Epithelial cell of esophagus (primary cell): ENCODE measurements at regions not wholly inside any gene's neighbourhood (a gene's known extent, or its start where the extent isn't known, plus 50 kb on each side); places are given as distances from the start of the nearest gene placed in this dataset.

Source experiments
- DNase-seq: peaks from one replicate; pipeline ENCODE4 v3.0.0; 2010; ENCODE audit warnings: low read depth
- H3K4me3 ChIP-seq: 2 replicates; pipeline ENCODE4 v1.5.1; 2011; ENCODE audit warnings: mild to moderate bottlenecking, low read length, control low read depth
- CTCF ChIP-seq: IDR thresholded peaks from 2 replicates; pipeline ENCODE4 v1.5.1; 2011; ENCODE audit warnings: low read depth, mild to moderate bottlenecking, low read length, control low read depth, inconsistent platforms; ENCODE audit not compliant: insufficient read depth; ENCODE audit errors: missing control alignments

- DNase-seq = peak; percentile 52
- H3K4me3 ChIP-seq = no peak overlapping the region
- TF ChIP-seq CTCF = no peak
These were observed 163.5 kb upstream of the NEBL start for GRCh38 chr10:21060626-21061025.

GRCh38 chr10:21057989-21058388 lies 160.9 kb upstream of the NEBL start:
- no peak for TF ChIP-seq CTCF
- DNase-seq = no peak
- H3K4me3 ChIP-seq = no peak overlapping the region

- DNase-seq = no peak
- H3K4me3 ChIP-seq = no peak overlapping the region
- TF ChIP-seq CTCF = no peak
These were observed 160.3 kb upstream of the NEBL start for GRCh38 chr10:21057436-21057835.

GRCh38 chr10:21056461-21056860 lies 159.3 kb upstream of the NEBL start:
- no peak for DNase-seq
- no peak overlapping the region for H3K4me3 ChIP-seq
- no peak for TF ChIP-seq CTCF

- H3K4me3 ChIP-seq = no peak overlapping the region
- TF ChIP-seq CTCF = no peak
- no peak for DNase-seq
These were observed 158.4 kb upstream of the NEBL start for GRCh38 chr10:21055339-21056135.

GRCh38 chr10:21053953-21054690 lies 157.0 kb upstream of the NEBL start:
- TF ChIP-seq CTCF = no peak
- no peak overlapping the region for H3K4me3 ChIP-seq
- DNase-seq = no peak
